Upper lobe of left lung (tissue), 4 donors: ENCODE measurements at regions not wholly inside any gene's neighbourhood (a gene's known extent, or its start where the extent isn't known, plus 50 kb on each side); places are given as distances from the start of the nearest gene placed in this dataset.

Experiments used
- CTCF ChIP-seq, 6 experiments: fragments of 450-650 bp in 4 of 6; fragments of 200-600 bp in 2 of 6; sonication (generic) in 2 of 6; IDR thresholded peaks; one replicate each; pipeline ENCODE4 v1.5.1; 2016 to 2019; ENCODE audit warnings: antibody characterized with exemption in 6 of 6
- EP300 ChIP-seq, 4 donors: sonication (generic); formaldehyde crosslinking; IDR thresholded peaks; one replicate each; pipeline ENCODE4 v1.5.1; 2017; ENCODE audit warnings: antibody characterized with exemption in 4 of 4, control low read depth in 2 of 4

GRCh38 chr2:136205615-136206014 is 87.7 kb upstream of the CXCR4 start:
- no peak for TF ChIP-seq CTCF (IDR thresholded peaks at IDR 0.05)
- TF ChIP-seq EP300 (IDR thresholded peaks at IDR 0.05): no peak
